8988T (cell line): ENCODE measurements at regions not wholly inside any gene's neighbourhood (a gene's known extent, or its start where the extent isn't known, plus 50 kb on each side); places are given as distances from the start of the nearest gene placed in this dataset.

Source experiments
- DNase-seq: peaks from one replicate; pipeline ENCODE4 v3.0.0; 2011

DNA sequence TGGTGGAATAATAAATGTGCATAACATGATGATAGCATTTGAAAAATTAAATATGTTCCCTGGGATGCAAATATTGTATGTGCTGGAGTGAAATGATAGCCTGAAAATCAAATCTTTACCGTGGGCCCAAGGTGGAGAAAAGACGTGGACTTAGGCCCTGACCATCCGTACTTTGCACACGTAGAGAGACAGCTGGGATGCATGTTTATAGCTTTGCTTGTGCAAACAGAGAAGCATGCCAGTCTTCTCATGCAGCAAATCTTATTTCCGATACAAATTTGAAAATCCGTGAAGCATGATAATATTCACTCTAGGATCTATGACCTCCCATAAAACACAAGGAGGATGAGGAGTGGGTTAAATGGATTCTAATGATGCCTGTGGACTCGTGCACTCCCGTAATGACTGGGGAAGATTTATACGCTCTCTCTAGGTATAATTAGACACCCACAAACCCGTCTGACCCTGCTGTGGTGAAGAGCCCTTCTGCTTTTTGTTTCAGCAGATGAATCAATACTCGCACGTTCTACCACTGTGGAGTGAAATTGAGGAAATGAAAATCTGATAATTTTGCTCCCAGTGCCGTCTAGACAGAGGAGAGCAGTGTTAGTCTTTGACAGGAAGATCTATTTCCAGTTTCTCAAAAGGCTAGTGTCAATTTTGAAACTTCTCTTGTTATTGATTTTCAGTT, 810.3 kb upstream of the SALL3 start:
- DNase-seq, result no peak

DNA sequence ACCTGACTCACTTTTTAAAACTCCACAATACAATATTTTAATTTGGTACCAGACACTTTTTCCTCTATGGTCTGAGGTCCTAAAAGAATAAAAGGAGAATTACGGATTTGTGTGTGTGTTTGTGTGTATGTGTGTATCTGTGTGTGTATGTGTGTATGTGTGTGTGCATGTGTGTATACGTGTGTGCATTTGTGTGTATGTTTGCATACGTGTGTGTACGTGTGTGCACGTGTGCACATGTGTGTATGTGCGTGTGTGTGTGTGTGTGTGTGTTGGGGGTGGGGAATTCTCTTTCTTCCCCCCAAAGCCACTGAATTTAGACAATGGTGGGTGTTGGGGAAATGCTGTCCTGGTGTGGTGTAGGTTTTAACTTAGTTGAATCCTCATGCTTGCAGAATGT, 807.7 kb upstream of the SALL3 start:
- DNase-seq, result no peak

DNA sequence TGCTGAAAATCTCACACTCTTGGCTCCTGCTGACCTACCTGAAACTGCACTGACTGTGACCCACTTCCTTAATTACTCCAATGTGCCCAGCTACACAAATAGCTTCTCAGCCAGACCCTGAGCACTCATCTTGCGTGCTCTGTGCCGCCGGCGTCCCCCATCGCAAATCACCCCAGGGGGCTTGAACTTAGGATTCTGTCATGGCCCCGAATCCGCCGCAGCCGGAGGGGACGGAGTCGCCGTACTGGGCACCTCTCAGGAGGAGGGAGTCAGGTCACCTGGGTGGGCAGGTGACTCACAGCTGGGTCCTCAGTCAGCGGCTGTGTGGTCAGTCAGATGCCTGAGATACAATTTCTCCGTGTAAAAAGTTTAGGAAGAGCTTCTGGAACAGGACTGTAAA, 804.9 kb upstream of the SALL3 start:
- no peak for DNase-seq

DNA sequence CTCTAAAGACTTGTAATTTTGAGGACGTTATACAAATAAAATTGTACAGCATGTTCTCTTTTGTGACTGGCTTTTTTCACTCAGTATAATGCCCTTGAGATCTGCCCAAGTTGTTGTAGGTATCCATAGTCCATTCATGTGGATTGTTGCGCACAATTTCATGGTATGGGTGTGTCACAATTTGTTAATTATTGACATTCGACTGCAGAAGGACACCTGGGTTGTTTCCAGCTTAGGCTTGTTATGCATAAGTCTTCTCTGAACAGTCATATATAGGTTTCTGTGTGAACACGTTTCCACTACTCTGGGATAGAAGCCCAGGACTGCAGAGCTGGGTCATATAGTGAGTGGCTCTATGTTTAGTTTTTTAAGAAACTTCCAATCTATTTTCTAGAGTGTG, 800.8 kb upstream of the SALL3 start:
- no peak for DNase-seq

DNA sequence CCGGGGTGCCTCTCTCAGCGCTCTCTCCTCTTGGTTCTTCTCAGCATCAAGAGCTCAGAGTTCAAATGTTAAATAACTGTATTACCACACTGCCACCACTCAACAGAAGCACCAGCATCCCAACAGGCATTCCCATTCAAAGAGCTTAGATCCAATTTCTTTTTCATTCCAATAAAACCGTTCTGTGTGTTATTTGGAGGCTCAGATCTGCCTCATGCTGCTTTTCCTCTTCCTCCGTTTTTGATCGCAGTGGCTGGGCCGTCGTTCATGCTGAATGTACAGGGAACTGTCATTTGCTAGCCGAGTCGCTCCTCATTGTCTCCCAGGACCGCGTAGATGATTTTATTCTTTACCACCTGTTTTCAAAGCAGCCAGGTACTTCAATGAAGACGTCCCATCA, 798.9 kb upstream of the SALL3 start:
- no peak for DNase-seq

DNA sequence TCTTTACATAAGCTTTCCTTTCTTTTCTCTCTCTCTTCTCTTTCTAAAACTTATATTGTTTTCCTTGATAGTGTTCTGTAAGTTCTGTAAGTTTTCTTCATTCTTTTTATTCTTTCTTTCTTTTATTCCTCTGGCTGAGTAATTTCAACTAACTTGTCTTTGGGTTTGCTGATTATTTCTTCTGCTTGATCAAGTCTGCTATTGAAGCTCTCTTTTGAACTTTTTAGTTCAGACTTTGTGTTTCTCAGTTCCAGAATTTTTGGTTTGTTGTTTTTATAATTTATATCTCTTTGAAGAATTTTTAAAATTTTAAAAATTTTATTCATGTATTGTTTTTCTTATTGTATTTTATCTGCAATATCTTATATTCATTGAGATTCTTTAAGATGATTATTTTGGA, 795.8 kb upstream of the SALL3 start:
- no peak for DNase-seq

DNA sequence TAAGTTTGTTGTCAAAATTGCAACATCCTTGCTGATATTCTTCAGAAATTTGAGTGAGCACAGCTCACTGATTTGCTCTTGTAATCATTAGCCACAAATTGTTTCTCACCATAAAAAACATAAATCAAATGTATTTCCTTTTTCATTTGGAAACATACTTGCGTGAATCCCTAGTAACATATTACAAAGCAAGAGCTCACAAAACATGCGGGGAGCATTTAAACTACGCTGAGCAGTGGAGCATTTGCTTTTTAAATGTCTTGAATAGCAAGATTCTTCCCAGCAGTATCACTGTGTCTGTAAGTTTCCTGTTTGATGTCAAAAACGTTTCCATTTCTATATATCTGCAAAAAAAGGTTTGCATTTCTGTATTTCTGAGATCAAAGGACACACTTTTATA, 788.3 kb upstream of the SALL3 start:
- DNase-seq, result no peak

DNA sequence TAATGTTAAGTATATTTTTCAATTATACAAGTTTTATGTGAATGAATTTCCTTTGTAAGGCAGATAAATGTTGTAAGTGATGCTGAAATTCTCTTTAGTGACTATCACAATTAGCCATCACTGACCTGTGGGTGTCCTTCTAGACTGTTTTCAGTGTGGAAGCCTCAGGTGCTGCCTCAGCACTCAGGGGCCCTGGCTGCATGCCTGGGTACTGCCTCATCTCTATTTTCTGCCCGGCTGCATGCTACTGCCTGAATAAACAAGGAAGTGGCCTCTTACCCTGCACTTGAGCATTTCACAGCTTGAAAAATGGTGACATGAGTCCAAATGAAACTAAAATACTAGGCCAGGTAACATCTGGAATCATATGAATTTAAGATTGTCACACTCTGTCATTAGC, 787.6 kb upstream of the SALL3 start:
- no peak for DNase-seq

DNA sequence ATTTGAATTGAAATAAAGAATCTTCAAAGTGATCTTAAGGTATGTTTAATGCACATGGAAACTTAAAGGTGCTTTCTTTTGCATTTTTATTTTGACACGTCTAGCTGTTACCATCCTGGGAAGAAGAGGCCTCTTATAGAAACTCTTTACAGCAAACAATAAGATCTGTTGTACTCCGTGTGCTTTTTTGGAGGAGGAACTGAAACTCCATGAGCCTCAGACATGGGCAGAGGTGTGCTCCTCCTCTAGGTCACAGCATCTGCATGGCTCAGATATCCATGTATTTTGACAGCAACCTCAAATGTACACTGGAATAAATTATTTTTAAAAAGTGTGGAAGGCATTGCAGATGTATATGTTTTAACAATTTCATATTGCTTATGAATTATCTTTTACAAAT, 783.3 kb upstream of the SALL3 start:
- DNase-seq, result no peak

DNA sequence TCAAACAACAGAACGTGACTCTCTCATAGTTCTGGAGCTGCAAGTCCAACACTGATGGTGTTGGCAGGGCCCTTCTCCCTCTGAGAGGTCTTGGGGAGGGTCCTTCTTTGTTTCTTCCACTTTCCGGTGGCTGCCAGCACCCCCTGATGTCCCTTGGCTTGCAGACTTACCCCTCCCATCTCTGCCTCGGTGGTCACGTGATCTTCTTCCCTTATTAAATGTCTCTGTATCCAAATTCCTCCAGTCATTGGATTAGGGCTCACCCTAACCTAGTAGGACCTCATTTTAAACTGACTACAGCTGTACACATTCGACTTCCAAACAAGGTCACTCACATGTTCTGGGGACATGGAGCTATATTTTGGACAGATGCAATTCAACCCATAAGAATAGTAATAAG, 780.6 kb upstream of the SALL3 start:
- no peak for DNase-seq

DNA sequence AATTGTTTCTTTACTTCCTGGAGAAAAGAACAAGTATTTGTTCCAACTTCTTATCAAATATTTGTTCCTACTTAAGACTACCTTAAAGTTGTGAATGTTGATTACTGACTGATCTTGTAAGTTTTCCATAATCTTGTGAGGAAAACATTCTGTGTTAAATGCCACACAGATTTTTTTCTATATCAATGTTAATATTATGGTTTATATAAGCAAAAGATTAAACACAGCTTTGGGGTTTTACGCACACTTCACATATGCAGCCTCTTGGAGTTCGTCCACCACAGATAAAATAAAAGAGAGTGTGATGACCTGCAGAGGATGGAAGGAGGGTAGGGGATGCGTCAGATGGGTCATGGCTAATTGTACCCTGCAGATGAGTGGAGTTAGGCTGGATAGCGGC, 780.0 kb upstream of the SALL3 start:
- no peak for DNase-seq

DNA sequence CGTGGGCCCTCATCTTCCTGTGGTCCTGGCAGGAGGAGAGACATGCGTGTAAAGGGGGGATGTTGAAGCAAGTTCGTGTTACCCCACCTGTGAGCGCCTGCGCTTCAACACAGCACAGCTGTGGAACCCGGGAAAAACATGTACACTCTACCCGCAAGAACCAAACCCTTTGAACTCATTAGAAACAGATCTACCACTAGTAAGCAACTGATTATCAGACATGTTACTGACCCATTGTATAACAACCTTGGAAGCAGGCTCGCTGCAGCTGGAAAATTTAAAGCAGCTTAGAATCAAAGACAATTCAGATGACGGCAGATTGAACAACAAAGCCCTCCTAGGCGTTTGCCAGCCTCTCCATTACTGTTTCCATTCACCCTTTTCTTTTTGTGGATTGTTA, 771.7 kb upstream of the SALL3 start:
- no peak for DNase-seq

DNA sequence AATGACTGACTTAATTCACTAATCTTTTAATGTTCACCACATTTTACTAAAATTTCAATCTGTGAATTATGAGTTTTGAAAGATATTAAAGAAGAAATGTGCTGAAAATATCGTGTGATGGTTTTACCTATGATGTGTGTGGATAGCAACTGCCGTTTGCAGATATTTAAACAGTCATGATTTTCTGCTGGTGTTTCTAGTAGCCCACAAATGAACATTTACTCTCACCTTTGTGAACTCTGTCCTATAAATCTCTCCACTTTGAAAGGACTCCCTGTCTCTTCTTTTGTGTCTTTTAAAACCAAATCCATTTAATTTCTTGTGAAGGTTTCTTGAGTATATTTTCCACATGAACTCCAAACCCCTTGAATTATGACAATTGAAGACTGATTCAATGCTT, 771.2 kb upstream of the SALL3 start:
- DNase-seq, result no peak

DNA sequence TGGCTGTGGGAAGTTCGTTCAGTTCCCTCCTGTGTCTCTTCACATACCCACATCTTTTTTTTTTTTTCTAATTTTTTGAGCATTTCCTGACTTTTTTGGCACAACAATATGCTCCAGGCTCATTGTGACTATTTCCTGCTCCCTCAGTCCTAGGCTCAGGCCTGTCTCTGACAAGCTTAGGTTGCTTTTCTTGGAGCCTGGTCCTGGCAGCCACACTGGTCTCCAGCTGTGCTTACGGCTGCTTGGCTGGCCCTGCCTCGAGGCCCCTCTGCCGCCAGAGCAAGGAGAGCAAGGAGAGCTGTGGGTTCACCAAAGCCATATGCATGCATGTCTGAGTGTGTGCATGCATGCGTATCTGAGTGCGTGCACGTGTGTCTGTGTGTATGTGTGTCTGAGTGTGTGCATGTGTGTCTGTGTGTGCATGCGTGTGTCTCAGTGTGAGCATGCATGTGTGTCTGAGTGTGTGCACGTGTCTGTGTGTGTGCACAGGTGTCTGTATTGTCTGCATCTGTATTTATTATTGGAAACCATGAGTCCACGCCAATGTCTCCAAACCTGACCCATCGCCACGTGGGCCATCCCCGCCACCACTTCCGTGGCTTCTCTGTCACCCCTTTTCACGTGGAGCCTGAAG, 766.1 kb upstream of the SALL3 start:
- no peak for DNase-seq

DNA sequence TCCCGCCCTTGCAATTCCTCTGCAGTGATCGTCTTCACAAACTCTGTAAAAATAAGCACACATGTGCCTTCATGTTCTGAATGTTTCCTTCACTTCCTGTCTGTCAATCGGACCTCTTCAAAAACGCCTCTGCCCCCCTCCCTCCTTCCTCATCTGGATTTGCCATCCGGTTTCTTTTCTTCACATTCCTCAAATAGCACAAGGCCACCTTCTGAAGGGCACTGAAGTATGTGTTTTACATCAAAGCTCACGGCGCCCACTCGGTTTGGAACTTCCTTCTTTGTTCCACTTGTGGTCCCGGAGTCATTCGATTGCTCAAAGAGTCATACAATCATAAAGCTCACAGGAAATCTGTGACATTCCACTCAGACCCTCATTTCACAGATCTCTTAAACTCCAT, 758.1 kb upstream of the SALL3 start:
- no peak for DNase-seq

DNA sequence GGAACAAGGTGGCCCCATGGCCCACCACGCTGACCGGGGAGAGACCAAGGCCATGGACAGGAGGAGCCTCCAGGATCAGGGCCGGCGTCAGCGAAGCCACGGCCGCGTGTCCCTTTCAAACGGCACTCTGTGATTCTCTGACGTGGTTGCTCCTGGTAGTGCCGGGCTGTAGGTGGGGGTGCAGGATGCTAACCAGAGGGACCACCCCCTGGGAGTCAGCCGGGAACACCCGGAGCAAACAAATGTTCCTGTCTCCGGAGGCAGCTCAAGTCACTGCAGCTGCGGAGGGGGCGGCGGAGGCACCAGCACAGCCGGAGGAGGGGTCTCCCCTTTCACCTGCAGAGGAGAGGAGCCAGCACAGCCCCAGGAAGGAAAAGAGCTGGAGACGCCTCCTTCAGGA, 750.6 kb upstream of the SALL3 start:
- no peak for DNase-seq

DNA sequence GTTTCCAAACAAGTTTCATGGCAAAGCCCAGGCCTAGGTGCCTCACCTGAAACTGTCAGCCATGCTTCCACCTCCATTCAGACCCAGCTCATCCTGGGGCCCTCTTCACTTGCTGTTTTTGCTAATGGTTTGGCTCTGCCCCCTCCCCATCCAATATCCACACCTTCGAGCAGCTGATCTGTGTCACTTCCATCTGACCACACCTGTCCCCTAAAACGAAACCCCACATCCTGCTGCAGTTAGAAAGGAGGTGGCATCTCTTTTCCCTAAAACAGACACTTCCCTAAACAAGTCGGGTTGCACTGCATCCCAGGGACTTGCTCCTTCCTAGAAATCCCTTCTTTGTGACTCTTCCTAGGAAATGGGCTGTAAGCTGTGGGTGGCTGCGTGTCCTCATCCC, 748.7 kb upstream of the SALL3 start:
- DNase-seq, result no peak

DNA sequence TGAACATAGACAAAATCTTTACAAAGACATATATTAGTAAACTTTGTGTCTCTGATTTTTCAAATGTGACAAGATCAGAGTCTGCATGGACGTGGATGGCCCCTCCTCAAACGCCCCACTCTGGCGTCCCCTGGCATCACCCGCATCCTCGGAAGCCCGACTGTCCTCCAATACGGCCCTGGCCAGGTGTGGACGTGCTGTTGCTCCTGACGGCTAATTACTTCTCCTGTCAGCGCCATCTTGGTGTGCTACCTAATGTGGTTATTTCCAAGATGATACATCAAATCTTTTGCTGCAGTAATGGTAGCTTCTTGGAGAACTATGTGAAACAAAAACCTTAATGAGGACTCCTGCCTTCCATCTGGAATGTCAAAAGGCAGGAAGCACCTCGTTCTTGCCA, 747.4 kb upstream of the SALL3 start:
- no peak for DNase-seq

DNA sequence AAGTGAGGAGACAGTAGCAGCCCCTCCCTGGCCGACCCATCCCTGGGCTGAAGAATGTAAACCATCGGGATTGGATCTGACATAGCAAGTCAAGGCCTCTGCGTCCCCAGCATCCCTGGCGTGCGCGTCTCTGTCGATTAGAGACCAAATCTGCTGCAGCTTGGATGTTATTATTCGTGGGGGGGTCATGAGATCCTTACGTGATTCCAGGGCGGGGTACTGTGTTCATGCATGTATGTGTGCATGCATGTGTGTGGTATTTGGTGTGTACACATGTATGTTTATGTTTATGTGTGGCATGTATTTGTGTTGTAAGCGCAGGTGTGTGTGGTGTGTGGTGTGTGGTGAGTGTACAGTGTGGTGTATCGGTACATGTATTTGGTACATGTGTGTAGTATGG, 741.8 kb upstream of the SALL3 start:
- no peak for DNase-seq

DNA sequence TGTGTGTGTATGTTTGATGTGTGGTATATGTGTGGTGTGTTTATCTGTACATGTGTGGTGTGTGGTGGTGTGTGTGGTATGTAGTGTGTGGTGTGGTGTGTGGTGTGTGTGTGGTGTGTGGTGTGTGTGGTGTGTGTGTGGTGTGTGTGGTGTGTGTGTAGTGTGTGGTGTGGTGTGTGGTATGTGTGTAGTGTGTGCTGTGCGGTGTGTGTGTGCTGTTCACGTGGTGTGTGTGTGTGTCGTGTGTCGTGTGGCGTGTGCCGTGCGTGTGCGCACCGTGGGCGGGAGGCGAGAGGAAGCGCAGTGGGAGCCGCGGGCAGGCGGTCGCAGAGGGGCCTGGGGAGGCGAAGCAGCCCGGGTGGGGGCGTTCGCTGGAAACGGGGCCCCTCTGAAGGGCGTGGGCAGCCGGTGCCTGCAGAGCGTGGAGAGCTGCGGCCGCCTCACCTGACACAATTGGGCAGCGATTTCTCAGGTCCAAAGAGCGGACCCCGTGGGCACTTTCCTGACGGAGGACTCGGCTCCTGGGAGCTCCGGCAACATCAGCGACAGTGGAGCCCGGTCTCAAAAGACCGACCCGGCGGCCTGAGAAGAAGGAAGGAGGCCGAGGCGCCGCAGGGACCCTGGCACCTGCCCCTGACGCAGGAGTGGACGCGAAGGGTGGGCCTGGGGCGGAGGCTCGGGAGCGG, 741.1 kb upstream of the SALL3 start:
- no peak for DNase-seq

DNA sequence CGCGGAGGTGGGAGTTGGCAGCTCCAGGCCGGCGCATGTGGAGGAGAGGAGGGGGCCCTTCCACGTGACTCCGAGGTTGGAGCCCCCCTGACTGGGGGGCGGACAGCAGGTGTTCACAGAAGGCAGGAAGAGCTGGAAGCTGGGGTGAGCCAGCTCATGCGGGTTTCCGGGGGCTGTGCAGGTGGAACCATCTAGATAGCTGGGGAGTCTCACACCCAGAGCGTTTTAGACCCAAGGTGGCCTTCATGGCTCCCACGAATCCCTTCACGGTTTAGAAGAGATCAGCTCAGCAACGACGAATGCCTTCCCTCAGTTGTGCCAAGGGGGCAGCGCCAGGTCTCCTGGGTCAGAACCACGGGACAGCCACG, 740.5 kb upstream of the SALL3 start:
- no peak for DNase-seq

DNA sequence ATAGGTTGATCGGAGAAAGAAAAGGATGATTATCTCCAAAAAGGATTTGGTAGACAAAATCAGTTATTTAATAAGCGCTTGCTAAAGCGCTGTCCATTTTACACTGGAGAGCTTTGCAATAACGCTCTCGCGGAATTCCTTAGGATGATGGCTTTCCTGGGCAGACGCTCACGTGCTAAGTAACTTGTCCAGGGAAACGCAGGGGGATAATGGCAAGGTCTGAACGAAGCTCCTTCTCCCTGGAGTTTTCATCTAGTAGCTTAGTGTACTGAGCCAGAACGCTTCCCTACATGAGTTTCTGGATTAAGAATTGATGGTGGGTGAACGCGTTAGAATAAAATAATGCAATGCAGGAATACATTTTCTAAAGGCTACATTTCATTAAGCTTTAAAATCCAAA, 739.5 kb upstream of the SALL3 start:
- no peak for DNase-seq

DNA sequence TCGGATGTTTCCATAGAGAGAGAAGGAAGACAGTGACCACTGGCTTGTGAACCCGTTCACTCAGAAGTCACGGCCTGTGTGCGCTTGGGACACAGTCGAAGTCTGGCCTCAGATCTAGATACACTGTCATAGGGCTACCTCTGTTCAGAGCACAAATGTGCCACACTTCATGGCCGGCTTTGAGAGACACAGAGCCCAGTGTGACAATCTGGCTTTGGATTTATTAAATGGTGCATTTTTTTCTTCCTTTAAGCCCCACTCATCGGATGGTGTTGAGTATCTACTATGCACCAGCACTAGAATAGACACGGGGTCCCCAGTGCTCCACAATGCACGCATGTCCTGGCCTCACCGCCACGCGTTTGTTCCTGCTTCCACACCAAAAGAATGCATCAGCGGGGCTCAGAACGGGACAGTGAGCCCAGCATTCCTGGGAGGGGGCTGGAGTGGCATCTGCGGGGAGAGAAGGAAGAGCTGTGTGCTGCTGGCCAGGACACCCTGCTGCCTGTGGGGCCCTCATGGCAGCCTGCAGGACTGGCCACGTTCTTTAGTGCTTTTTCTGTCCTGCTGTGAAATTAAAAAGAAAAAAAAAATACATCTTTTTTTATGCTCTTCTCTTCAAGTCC, 738.9 kb upstream of the SALL3 start:
- no peak for DNase-seq

DNA sequence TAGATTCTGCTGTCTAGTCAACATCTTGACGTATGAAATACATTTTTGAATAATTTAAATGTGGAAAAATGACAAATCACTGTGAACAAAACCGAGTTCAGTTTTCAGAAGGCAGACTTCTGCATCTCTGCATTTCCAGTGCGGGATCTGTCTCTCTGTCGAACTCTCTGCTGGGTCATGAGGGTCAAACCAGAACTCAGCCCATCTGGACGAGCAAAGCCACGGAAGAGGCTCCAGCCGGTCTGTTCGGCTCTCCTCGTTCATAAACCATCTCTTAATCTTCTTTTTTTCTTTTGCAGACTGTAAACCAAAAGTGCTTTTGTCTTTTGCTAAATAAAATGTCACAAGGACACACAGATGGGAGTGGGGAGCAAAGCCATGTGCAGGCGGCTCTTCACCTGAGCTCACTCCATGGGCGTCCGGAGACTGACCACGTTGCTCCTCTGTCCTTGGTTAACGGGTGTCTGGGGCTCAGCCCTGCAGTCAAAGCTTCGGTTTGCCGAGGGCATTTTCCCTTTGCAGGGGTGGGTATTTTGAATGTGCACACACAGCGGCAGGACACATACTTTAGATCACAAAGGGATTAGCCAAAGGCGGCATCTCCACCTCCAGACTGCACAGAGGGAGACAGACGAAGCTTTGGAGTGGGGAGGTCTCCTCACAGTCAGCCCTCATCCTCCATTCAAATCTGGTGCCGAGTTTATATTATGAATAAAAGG, 737.9 kb upstream of the SALL3 start:
- DNase-seq, result no peak
